PC-3 (cell line): ENCODE measurements at regions not wholly inside any gene's neighbourhood (a gene's known extent, or its start where the extent isn't known, plus 50 kb on each side); places are given as distances from the start of the nearest gene placed in this dataset.

Experiments used
- CTCF ChIP-seq: fragments of 300-600 bp; sonication (generic); conservative IDR thresholded peaks from 2 replicates; pipeline ENCODE4 v1.5.1; 2017; ENCODE audit warnings: antibody characterized with exemption, low read depth, mild to moderate bottlenecking, low read length
- EZH2 ChIP-seq: fragments of 300-600 bp; sonication (generic); IDR thresholded peaks from one replicate; pipeline ENCODE4 v1.6.1; 2017; ENCODE audit warnings: antibody characterized with exemption, mild to moderate bottlenecking, low read length; ENCODE audit not compliant: unreplicated experiment
- EZH2phosphoT487 ChIP-seq: fragments of 300-600 bp; sonication (generic); IDR thresholded peaks from 2 replicates; pipeline ENCODE4 v1.6.1; 2018; ENCODE audit warnings: mild to moderate bottlenecking, antibody characterized with exemption, low read length, borderline replicate concordance

- TF ChIP-seq CTCF = no peak
- no peak for TF ChIP-seq EZH2
- no peak for TF ChIP-seq EZH2phosphoT487
These were observed 441.3 kb downstream of the NEBL start for GRCh38 chr10:20455774-20456173.
